GM12891 (cell line): ENCODE measurements at regions not wholly inside any gene's neighbourhood (a gene's known extent, or its start where the extent isn't known, plus 50 kb on each side); places are given as distances from the start of the nearest gene placed in this dataset.

Source experiments
- POU2F2 ChIP-seq: IDR thresholded peaks from 2 replicates; pipeline ENCODE4 v1.6.1; 2011; ENCODE audit warnings: low read depth, mild to moderate bottlenecking, control low read depth, low read length, moderate library complexity
- SPI1 ChIP-seq: IDR thresholded peaks from 2 replicates; pipeline ENCODE4 v1.6.1; 2011; ENCODE audit warnings: low read depth, low read length, control low read depth
- TAF1 ChIP-seq: IDR thresholded peaks from 2 replicates; pipeline ENCODE4 v1.6.1; 2011; ENCODE audit warnings: low read depth, low read length, control low read depth

DNA sequence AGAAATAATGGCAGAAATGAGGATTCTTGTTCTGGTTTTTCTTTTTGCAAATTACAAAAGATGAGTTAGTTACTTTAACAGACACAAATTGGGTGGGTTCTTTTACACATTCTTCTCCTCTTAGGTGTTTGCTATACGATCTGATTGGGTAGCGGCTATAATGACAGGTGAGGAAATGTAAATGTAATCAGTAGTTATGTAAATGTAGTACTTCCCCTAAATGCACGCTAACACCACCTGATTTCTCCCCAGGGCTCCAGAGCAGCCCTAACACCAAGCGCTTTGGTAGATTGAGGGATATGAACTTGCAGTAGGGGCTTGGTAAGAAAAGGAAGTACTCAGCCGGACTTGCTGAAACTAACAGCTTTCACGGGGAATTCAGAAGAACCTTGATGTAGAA lies 499.4 kb upstream of the NOX3 start:
- TF ChIP-seq TAF1, result no peak
- no peak for TF ChIP-seq POU2F2
- TF ChIP-seq SPI1, result no peak
